Gastrocnemius medialis (tissue), 4 donors: ENCODE measurements at regions not wholly inside any gene's neighbourhood (a gene's known extent, or its start where the extent isn't known, plus 50 kb on each side); places are given as distances from the start of the nearest gene placed in this dataset.

Experiments used
- ATAC-seq, 2 donors: fragments of 150-250 bp; one replicate each; pipeline ENCODE4 v1.9.1; 2016
- DNase-seq, 2 donors: peaks; one replicate each; pipeline ENCODE4 v3.0.0-alpha.2; 2019
- H3K27ac ChIP-seq, 4 donors: fragments of 200-600 bp; sonication (generic); 1 replicate in 1 of 4; 2 replicates in 3 of 4; pipeline ENCODE4 v1.5.1; 2016 to 2018; ENCODE audit warnings: mild to moderate bottlenecking in 2 of 4, moderate library complexity in 1 of 4
- H3K27me3 ChIP-seq, 3 donors: fragments of 200-600 bp; sonication (generic) in 2 of 3; 1 replicate in 1 of 3; 2 replicates in 2 of 3; pipeline versions ENCODE4 v1.5.1 to v1.6.0; 2016 to 2019; ENCODE audit warnings: mild to moderate bottlenecking in 1 of 3, moderate library complexity in 1 of 3
- H3K36me3 ChIP-seq, 2 donors: fragments of 200-600 bp; sonication (generic) in 1 of 2; one replicate each; pipeline ENCODE4 v1.5.1; 2017 to 2018
- H3K4me1 ChIP-seq, 2 donors: fragments of 200-600 bp; sonication (generic) in 1 of 2; one replicate each; pipeline ENCODE4 v1.5.1; 2016 to 2017; ENCODE audit warnings: mild to moderate bottlenecking in 2 of 2
- H3K4me3 ChIP-seq, 4 donors: fragments of 200-600 bp; sonication (generic) in 3 of 4; 1 replicate in 1 of 4; 2 replicates in 3 of 4; pipeline ENCODE4 v1.5.1; 2016 to 2019; ENCODE audit warnings: mild to moderate bottlenecking in 2 of 4
- H3K9me3 ChIP-seq, 3 donors: fragments of 200-600 bp; sonication (generic) in 2 of 3; 1 replicate in 1 of 3; 2 replicates in 2 of 3; pipeline ENCODE4 v1.5.1; 2016 to 2019
- CTCF ChIP-seq, 5 experiments: fragments of 450-650 bp in 3 of 5; fragments of 200-600 bp in 2 of 5; sonication (generic) in 2 of 5; IDR thresholded peaks in 4 of 5; conservative IDR thresholded peaks in 1 of 5; 1 replicate in 4 of 5; 2 replicates in 1 of 5; pipeline ENCODE4 v1.5.1; 2016 to 2019; ENCODE audit warnings: antibody characterized with exemption in 5 of 5, mild to moderate bottlenecking in 3 of 5, moderate library complexity in 3 of 5
- POLR2A ChIP-seq, 2 donors: fragments of 450-650 bp; IDR thresholded peaks; one replicate each; pipeline ENCODE4 v1.6.1; 2017; ENCODE audit warnings: antibody characterized with exemption in 2 of 2, mild to moderate bottlenecking in 2 of 2, moderate library complexity in 2 of 2
- in situ Hi-C, 4 donors: fragments of 200-750 bp; cut with MboI; loops; one replicate each; pipeline versions ENCODE4 v1.15.0 to v1.8.0; 2017; ENCODE audit warnings: low sequenced_read_pairs in 4 of 4
- intact Hi-C: fragments of 100-400 bp; cut with DNase I; formaldehyde crosslinking; loops from one replicate; pipeline ENCODE4 v1.15.1; 2023; ENCODE audit warnings: low total_unique reads

GRCh38 chr22:16651217-16651616 lies 58.6 kb upstream of the CCT8L2 start:
- intact Hi-C loops: no loop called here
- Histone ChIP-seq H3K9me3 (no peaks in the 10 kb centered on the region), H3K27me3 (no peaks in the 10 kb centered on the region), H3K36me3 (no peaks in the 10 kb centered on the region), H3K27ac (no peak overlapping the region), H3K4me1 (no peaks in the 10 kb centered on the region), H3K4me3 (no peak overlapping the region)
- no peak for TF ChIP-seq POLR2A (IDR thresholded peaks at IDR 0.05)
- no peak for TF ChIP-seq CTCF (IDR thresholded peaks at IDR 0.05 in 4 of 5, conservative IDR thresholded peaks at IDR 0.05 in 1 of 5)
- DNase-seq (no peak), ATAC-seq (no peak)
- in situ Hi-C loops: no loop called here
